Neural cell (in vitro differentiated cells): ENCODE measurements at regions not wholly inside any gene's neighbourhood (a gene's known extent, or its start where the extent isn't known, plus 50 kb on each side); places are given as distances from the start of the nearest gene placed in this dataset.

Experiments
- CTCF ChIP-seq: fragments of 450-650 bp; IDR thresholded peaks from 2 replicates; pipeline ENCODE4 v1.5.1; 2014; ENCODE audit warnings: antibody characterized with exemption, mild to moderate bottlenecking, moderate library complexity; ENCODE audit not compliant: poor library complexity, severe bottlenecking
- EP300 ChIP-seq: fragments of 450-650 bp; conservative IDR thresholded peaks from 2 replicates; pipeline ENCODE4 v1.6.1; 2014; ENCODE audit warnings: antibody characterized with exemption, mild to moderate bottlenecking, moderate library complexity; ENCODE audit not compliant: poor library complexity, severe bottlenecking
- EZH2 ChIP-seq: fragments of 200-600, 300-800 bp; shearing (Covaris generic), sonication (generic); IDR thresholded peaks from 2 replicates; pipeline ENCODE4 v1.6.1; 2014; ENCODE audit warnings: antibody characterized with exemption, low read length, borderline replicate concordance, mild to moderate bottlenecking; ENCODE audit not compliant: insufficient read depth, poor library complexity, severe bottlenecking
- POLR2AphosphoS5 ChIP-seq: IDR thresholded peaks from 2 replicates; pipeline ENCODE4 v1.6.1; 2012
- SMC3 ChIP-seq: fragments of 450-650 bp; conservative IDR thresholded peaks from 2 replicates; pipeline ENCODE4 v1.6.1; 2014; ENCODE audit warnings: antibody characterized with exemption, mild to moderate bottlenecking, moderate library complexity; ENCODE audit not compliant: poor library complexity

GRCh38 chr3:68290333-68290732 lies 635.9 kb upstream of the SUCLG2 start:
- TF ChIP-seq CTCF: no peak
- TF ChIP-seq EZH2: no peak
- TF ChIP-seq EP300: no peak
- no peak for TF ChIP-seq POLR2AphosphoS5
- no peak for TF ChIP-seq SMC3
